Fibroblast of mammary gland (primary cell): ENCODE measurements at regions not wholly inside any gene's neighbourhood (a gene's known extent, or its start where the extent isn't known, plus 50 kb on each side); places are given as distances from the start of the nearest gene placed in this dataset.

Experiments used
- DNase-seq: peaks from one replicate; pipeline ENCODE4 v3.0.0-alpha.2; 2010; ENCODE audit warnings: low read depth
- H3K4me3 ChIP-seq: 2 replicates; pipeline ENCODE4 v1.5.1; 2011; ENCODE audit warnings: low read depth, mild to moderate bottlenecking, low read length, moderate library complexity; ENCODE audit not compliant: control insufficient read depth
- CTCF ChIP-seq: conservative IDR thresholded peaks from 2 replicates; pipeline ENCODE4 v1.5.1; 2011; ENCODE audit warnings: low read depth, low read length, inconsistent platforms; ENCODE audit not compliant: control insufficient read depth, insufficient read depth

DNA sequence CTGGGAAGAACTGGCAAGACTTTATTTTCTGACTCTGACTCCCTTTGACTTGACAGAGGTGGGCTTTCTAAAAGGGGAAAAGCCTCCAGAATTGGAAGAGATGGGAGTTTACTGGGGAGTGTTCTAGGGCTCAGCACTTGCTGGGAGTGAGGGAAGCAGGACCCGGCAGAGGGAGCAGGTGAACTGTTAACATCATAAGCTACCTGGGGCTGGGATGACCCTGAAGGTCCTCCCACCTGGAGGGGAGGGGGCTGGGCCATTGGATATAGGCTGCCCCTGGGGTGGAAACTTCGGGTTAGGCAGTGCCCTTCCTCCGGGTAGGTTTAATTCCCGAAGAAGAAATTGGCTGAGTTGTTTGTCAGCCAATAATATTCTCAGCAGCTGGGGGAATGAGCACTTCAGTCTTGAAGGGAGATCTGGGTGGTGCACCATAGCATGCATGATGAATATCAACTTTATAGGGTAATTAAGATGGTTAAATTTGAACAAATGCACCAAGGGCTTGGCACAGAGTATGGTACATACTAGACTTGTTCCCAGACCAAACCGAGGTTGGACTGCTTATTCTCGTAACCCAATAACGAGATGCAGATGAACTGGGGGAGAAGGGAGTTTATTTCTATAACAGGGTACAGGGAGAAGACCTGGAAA, 337.0 kb downstream of the HAPSTR1 start:
- H3K4me3 ChIP-seq, result no peak overlapping the region
- TF ChIP-seq CTCF, result no peak
- DNase-seq, result no peak

- no peak for DNase-seq
- H3K4me3 ChIP-seq, result no peak overlapping the region
- no peak for TF ChIP-seq CTCF
Observed at GRCh38 chr16:9429646-9430330, 338.3 kb downstream of the HAPSTR1 start.

- DNase-seq, result no peak
- TF ChIP-seq CTCF, result no peak
- no peak overlapping the region for H3K4me3 ChIP-seq
Observed at GRCh38 chr16:9434659-9435058, 343.2 kb downstream of the HAPSTR1 start.

GRCh38 chr16:9436175-9436574, 344.7 kb downstream of the HAPSTR1 start:
- no peak overlapping the region for H3K4me3 ChIP-seq
- TF ChIP-seq CTCF, result no peak
- DNase-seq, result no peak

GRCh38 chr16:9437115-9437514, 345.7 kb downstream of the HAPSTR1 start:
- no peak for TF ChIP-seq CTCF
- no peak overlapping the region for H3K4me3 ChIP-seq
- DNase-seq, result no peak

DNA sequence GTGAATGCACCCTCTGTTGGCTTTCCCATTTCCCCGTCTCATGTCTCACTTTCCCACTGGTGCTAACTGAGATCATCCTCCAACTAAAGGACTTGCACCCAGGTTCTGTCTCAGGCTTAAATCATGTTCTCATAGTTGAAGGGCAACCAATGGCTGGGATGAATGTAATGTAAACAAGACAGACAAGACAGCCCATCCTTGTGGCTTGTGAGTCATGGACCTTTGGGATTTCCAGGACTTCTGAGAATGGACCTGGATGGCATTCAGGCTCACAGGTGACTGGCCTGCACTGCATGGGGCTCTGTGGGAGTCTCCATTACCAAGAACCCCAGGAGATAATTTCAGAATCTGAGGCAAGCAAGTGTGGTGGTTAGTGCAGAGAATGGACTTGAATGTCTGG, 347.5 kb downstream of the HAPSTR1 start:
- DNase-seq, result no peak
- no peak for TF ChIP-seq CTCF
- no peak overlapping the region for H3K4me3 ChIP-seq
